ENCODE measurements at regions not wholly inside any gene's neighbourhood (a gene's known extent, or its start where the extent isn't known, plus 50 kb on each side); places are given as distances from the start of the nearest gene placed in this dataset.

DNA sequence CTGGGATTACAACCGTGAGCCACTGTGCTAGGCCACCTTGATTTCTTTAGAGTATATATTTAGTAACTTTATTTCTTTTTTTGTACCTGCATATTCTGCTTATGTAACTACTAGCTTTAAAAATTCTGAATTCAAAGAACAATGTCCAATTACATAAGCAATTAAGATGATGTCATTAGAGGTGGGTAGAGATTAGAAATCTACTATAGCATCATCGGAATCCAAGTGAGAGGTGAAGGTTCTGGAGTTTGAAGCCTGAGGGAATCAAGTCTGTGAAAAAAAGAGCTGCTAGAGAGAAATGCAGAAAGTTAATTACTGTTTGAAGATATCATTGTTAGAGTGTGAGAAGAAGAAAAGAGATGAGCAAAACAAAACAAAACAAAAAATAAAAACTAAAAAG lies 79.0 kb upstream of the ENPEP start:
- TF ChIP-seq, protein P1, sequence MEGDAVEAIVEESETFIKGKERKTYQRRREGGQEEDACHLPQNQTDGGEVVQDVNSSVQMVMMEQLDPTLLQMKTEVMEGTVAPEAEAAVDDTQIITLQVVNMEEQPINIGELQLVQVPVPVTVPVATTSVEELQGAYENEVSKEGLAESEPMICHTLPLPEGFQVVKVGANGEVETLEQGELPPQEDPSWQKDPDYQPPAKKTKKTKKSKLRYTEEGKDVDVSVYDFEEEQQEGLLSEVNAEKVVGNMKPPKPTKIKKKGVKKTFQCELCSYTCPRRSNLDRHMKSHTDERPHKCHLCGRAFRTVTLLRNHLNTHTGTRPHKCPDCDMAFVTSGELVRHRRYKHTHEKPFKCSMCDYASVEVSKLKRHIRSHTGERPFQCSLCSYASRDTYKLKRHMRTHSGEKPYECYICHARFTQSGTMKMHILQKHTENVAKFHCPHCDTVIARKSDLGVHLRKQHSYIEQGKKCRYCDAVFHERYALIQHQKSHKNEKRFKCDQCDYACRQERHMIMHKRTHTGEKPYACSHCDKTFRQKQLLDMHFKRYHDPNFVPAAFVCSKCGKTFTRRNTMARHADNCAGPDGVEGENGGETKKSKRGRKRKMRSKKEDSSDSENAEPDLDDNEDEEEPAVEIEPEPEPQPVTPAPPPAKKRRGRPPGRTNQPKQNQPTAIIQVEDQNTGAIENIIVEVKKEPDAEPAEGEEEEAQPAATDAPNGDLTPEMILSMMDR (conservative IDR thresholded peaks at IDR 0.05 in 1 of 2, IDR thresholded peaks at IDR 0.05 in 1 of 2; ENCODE audit: low read depth in 1 of 2, low read length in 2 of 2): no peak
- no peak for TF ChIP-seq EZH2 (IDR thresholded peaks at IDR 0.05; ENCODE audit: low read length, missing control alignments)
- Histone ChIP-seq H3K79me2 (ENCODE audit: control insufficient read depth, insufficient read depth, low read length) (no peaks in the 10 kb centered on the region), H2AFZ (ENCODE audit: low read length) (no peak overlapping the region), H3K4me1 (ENCODE audit: control insufficient read depth, extremely low read depth, insufficient read depth, low read length) (no peaks in the 10 kb centered on the region), H3K27ac (ENCODE audit: insufficient read depth, low read length) (no peak overlapping the region), H3K4me3 (replicated peaks in 1 of 4; ENCODE audit: control extremely low read depth in 1 of 4, insufficient read depth in 1 of 4, low read depth in 3 of 4, low read length in 4 of 4) (no peak overlapping the region), H4K20me1 (ENCODE audit: control insufficient read depth, extremely low read depth, insufficient read depth, low read length) (no peaks in the 10 kb centered on the region), H3K9ac (ENCODE audit: insufficient read depth, low read length) (no peak overlapping the region), H3K9me3 (ENCODE audit: control insufficient read depth, insufficient read depth, low read depth, low read length) (no peaks in the 10 kb centered on the region), H3K4me2 (ENCODE audit: extremely low read depth, insufficient read depth, low read length) (no peak overlapping the region), H3K27me3 (ENCODE audit: control insufficient read depth, insufficient read depth, low read length) (no peaks in the 10 kb centered on the region), H3K36me3 (ENCODE audit: control insufficient read depth, insufficient read depth, low read length) (no peaks in the 10 kb centered on the region)
- no peak for DNase-seq (ENCODE audit: low read depth in 2 of 2)

DNA sequence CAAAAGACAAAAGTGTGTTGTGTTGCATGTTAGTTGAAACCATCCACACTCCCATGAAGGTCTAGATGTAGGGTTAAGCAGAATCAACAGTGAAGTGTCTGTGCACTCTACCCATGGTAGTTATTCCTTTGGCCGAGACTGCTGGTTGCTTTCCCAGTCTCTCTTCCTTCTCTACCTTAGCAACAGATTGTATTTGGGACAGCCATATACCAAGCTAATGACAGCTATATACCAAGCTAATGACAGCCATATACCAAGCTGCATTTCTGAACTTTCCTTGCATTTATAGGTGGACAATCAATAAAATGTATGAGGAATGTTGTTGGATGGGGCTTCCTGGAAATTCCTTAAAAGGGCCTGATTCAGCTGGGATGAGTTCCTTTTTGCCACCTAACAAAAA lies 80.5 kb upstream of the ENPEP start:
- Histone ChIP-seq H3K4me1 (ENCODE audit: control insufficient read depth, extremely low read depth, insufficient read depth, low read length) (no peaks in the 10 kb centered on the region), H3K4me2 (ENCODE audit: extremely low read depth, insufficient read depth, low read length) (no peak overlapping the region), H3K36me3 (ENCODE audit: control insufficient read depth, insufficient read depth, low read length) (no peaks in the 10 kb centered on the region), H2AFZ (ENCODE audit: low read length) (no peak overlapping the region), H3K9me3 (ENCODE audit: control insufficient read depth, insufficient read depth, low read depth, low read length) (no peaks in the 10 kb centered on the region), H3K27ac (ENCODE audit: insufficient read depth, low read length) (no peak overlapping the region), H3K79me2 (ENCODE audit: control insufficient read depth, insufficient read depth, low read length) (no peaks in the 10 kb centered on the region), H3K27me3 (ENCODE audit: control insufficient read depth, insufficient read depth, low read length) (no peaks in the 10 kb centered on the region), H4K20me1 (ENCODE audit: control insufficient read depth, extremely low read depth, insufficient read depth, low read length) (no peaks in the 10 kb centered on the region), H3K4me3 (replicated peaks in 1 of 4; ENCODE audit: control extremely low read depth in 1 of 4, insufficient read depth in 1 of 4, low read depth in 3 of 4, low read length in 4 of 4) (no peak overlapping the region), H3K9ac (ENCODE audit: insufficient read depth, low read length) (no peak overlapping the region)
- TF ChIP-seq EZH2 (IDR thresholded peaks at IDR 0.05; ENCODE audit: low read length, missing control alignments): no peak
- TF ChIP-seq, protein P1 (conservative IDR thresholded peaks at IDR 0.05 in 1 of 2, IDR thresholded peaks at IDR 0.05 in 1 of 2; ENCODE audit: low read depth in 1 of 2, low read length in 2 of 2): no peak
- no peak for DNase-seq (ENCODE audit: low read depth in 2 of 2)

DNA sequence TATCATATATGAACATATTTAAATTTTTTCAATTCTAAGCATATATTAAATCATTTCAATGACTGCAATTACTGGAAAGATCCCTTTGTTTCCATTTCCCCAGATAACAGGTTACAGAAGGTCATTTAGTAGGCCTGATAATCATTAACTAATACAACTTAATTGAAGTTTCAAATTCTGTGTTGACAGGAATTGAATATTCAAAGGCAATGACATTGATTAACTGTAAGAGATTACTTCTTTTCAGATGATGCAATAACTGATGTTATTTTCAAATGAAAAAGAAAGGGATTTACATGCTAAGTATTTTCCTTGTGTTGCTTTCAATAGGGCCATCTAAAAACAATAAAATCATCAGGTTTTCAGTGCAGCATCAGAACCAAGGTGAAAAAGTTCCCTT lies 81.1 kb upstream of the ENPEP start:
- H3K27me3 ChIP-seq (ENCODE audit: control insufficient read depth, insufficient read depth, low read length): no peaks in the 10 kb centered on the region
- H3K9me3 ChIP-seq (ENCODE audit: control insufficient read depth, insufficient read depth, low read depth, low read length): no peaks in the 10 kb centered on the region
- no peak overlapping the region for H3K4me2 ChIP-seq (ENCODE audit: extremely low read depth, insufficient read depth, low read length)
- H3K4me1 ChIP-seq (ENCODE audit: control insufficient read depth, extremely low read depth, insufficient read depth, low read length): no peaks in the 10 kb centered on the region
- H3K4me3 ChIP-seq (replicated peaks in 1 of 4; ENCODE audit: control extremely low read depth in 1 of 4, insufficient read depth in 1 of 4, low read depth in 3 of 4, low read length in 4 of 4): no peak overlapping the region
- no peaks in the 10 kb centered on the region for H4K20me1 ChIP-seq (ENCODE audit: control insufficient read depth, extremely low read depth, insufficient read depth, low read length)
- H3K27ac ChIP-seq (ENCODE audit: insufficient read depth, low read length): no peak overlapping the region
- H2AFZ ChIP-seq (ENCODE audit: low read length): no peak overlapping the region
- H3K9ac ChIP-seq (ENCODE audit: insufficient read depth, low read length): no peak overlapping the region
- no peaks in the 10 kb centered on the region for H3K79me2 ChIP-seq (ENCODE audit: control insufficient read depth, insufficient read depth, low read length)
- TF ChIP-seq, protein P1 (conservative IDR thresholded peaks at IDR 0.05 in 1 of 2, IDR thresholded peaks at IDR 0.05 in 1 of 2; ENCODE audit: low read depth in 1 of 2, low read length in 2 of 2): no peak
- TF ChIP-seq EZH2 (IDR thresholded peaks at IDR 0.05; ENCODE audit: low read length, missing control alignments): no peak
- no peaks in the 10 kb centered on the region for H3K36me3 ChIP-seq (ENCODE audit: control insufficient read depth, insufficient read depth, low read length)
- no peak for DNase-seq (ENCODE audit: low read depth in 2 of 2)

All from fibroblast of lung (primary cell).